ENCODE measurements at regions not wholly inside any gene's neighbourhood (a gene's known extent, or its start where the extent isn't known, plus 50 kb on each side); places are given as distances from the start of the nearest gene placed in this dataset.

GRCh38 chr4:137124278-137124932 is 407.9 kb downstream of the PCDH18 start:
- TF ChIP-seq, protein P1, sequence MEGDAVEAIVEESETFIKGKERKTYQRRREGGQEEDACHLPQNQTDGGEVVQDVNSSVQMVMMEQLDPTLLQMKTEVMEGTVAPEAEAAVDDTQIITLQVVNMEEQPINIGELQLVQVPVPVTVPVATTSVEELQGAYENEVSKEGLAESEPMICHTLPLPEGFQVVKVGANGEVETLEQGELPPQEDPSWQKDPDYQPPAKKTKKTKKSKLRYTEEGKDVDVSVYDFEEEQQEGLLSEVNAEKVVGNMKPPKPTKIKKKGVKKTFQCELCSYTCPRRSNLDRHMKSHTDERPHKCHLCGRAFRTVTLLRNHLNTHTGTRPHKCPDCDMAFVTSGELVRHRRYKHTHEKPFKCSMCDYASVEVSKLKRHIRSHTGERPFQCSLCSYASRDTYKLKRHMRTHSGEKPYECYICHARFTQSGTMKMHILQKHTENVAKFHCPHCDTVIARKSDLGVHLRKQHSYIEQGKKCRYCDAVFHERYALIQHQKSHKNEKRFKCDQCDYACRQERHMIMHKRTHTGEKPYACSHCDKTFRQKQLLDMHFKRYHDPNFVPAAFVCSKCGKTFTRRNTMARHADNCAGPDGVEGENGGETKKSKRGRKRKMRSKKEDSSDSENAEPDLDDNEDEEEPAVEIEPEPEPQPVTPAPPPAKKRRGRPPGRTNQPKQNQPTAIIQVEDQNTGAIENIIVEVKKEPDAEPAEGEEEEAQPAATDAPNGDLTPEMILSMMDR (IDR thresholded peaks at IDR 0.05), result peak in 4 of 6 experiments; percentile 20 to 60 (median 57)
- no peak for TF ChIP-seq POLR2A (IDR thresholded peaks at IDR 0.05)
